Fibroblast of peridontal ligament (primary cell): ENCODE measurements at regions not wholly inside any gene's neighbourhood (a gene's known extent, or its start where the extent isn't known, plus 50 kb on each side); places are given as distances from the start of the nearest gene placed in this dataset.
"Not testable (repeated sequence)": the region's sequence is repeated elsewhere in the genome, so short reads cannot be mapped to it uniquely, and the experiment has no call there.

ENCODE experiments used
- DNase-seq: peaks from one replicate; pipeline ENCODE4 v3.0.0-alpha.2; 2010; ENCODE audit errors: extremely low read depth

DNA sequence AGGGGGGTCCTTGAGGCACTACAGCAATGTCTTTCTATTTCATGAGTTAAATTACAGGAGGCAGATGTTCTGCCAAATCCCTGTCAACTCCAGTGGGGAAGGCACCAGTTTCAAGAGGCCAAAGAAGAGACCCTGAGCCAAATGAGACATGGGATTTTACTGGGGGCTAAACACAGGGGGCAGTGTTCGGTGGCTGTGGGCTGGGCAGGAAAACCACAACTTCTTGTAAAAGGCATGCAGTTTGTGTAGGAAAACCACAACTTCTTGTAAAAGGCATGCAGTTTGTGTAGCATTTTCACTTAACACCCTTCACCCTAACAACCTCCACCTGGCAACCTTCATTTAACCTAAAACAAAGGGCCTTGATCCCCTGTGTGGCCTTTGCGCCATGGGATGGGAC is 61.0 kb downstream of the POLR2M start:
- DNase-seq: no peak

DNA sequence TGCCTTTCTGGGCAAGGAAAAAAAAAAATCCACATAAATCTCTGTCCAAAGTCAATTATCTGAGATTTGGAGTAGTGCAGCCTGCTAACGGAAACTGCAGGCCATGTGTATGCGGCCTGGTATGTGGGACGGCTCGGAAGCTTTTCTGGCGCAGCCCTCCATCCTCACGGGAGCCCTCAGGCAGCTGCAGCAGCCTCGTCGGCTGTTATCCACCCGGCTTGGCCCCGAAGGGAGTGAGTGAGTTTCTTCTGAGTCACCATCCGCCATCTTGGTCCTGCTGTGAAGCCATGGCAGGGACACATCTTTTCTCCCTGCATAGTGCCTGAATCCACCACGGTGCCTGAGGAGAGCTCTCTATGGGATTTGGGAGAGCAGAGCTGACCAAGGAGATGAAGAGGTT is 62.8 kb downstream of the POLR2M start:
- DNase-seq: peak; percentile 65

DNA sequence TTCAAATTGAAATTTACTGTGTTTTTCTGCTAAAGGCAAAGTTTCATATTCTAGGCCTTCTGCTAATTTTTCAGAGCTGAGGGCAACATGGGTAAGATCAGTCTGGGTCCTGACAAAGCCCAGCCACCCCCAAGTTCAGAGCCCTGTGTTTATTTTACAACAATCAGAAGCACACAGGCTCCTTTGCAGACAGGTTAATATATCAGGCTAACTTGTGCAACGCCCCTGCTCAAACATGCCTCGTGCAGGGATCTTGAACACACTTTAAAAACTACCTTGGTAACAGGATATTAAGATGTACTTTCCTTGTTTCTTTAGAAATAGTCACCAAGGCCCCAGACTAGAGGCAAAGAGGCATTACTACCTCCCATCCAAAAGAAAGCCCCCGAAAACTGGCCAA is 64.0 kb downstream of the POLR2M start:
- no peak for DNase-seq

DNA sequence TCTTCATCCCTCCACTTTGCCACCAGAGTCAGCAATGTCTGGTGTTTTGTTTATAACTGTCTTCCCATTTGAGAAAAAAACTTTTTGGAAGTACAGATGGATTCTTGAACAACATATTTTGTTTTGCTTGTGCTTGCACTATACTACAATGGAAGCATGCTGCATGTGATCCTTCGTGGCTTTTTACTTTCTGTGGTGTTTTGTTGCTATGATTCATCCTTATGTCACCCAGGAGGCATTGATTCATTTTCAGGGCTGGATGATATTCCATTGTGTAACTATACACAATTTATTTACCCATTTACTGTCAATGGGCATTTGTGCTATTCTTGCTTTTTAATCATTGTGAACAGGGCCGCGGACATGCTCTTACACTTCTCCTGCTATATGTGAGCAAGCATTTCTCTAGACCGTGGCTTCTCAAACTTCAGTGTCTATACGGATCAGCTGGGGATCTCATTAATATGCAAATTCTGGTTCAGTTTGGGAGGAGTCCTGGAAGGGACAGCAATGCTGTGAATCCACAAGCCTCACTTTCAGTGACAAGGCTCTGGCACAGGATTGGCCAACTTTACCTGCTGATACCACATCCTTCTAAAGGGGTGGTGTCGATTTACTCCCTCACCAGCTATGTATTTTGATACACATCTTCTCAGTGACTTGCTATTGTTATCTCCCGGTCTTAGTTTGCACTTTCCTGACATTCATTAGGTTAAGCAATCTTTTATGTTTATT is 65.9 kb downstream of the POLR2M start:
- DNase-seq: peak; percentile 15

DNA sequence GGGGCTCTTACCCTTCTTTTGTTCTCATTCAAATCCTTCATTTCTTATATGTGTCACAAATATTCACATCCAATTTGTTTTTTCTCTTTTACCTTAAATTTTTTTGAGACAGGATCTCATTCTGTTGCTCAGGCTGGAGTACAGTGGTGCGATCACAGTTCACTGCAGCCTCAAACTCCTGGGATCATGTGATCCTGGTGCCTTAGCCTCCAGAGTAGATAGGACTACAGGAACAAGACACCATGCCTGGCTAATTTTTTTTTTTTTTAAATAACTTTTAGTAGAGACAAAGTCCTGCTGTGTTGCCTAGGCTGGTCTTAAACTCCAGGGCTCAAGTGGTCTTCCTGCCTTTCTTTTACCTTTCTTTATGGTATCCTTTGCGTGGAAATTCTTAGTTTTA is 66.5 kb downstream of the POLR2M start:
- DNase-seq: no peak

DNA sequence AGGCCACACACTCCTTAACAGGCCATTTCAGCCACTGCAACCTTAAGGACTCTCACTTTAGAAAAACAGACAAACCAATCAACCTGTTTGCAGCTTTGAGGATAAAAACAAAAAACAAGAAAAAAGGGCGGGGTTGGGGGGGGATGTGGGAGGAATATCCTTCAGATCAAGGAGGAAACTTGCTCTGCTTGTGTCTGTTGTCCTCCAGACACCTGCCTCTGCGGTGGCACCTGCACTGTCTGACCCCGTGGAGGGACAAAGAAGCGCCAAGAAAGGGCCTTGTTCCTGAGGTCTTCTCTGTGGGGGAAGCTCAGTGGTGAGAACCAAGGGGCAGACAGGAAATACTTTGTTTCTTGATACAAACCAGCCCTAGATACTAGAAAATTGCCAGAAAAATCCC is 70.5 kb downstream of the POLR2M start:
- DNase-seq: no peak

DNA sequence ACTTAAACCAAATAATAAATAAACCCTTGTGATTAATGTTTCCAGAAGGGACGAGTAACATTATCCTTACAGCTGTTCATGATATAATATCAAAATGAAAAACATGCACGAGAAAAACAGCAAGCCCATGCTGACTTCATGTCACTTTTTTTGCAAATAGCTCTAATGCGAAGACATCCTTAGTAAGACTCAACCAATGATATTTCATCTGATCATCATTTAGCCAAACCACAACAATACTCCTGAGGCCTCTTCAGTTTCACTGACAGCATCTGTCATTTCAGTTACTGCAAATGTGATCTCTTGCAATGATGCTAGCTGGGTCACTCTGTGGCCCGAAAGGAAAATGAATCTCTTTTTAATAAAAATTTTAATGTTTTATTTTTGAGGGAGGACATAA is 74.0 kb downstream of the POLR2M start:
- DNase-seq: no peak

DNA sequence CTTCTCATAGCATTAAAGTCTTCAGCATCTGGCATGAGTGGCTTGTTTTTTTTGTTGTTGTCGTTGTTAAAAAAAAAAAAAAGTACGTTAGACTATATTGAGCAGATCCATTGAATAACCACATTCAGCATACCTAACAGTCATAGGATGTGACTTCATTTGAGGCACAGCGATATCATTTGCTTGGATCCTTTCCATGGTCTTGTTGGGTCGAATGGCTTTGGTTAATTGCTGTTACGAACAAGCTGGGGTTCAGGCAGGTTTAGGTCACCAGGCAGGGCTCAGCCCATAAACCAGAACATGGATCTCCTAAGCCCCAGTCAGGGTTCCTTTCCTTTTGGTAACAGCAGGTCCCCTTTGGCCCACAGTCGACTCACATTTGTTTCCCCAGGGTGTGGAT is 76.2 kb downstream of the POLR2M start:
- DNase-seq: no peak

DNA sequence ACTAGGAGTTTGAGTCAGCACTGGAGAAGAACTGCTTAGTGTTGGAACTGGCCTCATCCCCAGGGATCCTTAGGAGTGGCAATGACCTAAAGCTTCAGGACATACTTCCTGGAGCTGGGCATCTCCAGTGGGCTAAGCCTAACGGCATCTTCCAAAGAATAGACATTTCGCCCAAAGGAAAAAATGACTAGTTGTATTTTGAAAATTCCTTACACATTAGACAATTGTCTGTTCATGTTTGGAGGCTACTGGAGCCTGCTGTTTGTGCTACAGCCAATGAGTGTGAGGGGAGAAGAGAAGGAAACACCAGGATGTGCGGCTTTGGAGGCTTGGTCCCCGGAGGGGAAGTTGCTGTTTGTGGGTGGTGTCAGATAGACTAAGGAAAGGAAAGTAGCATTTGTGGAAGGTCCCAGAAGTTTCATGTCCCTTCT is 77.6 kb downstream of the POLR2M start:
- peak; percentile 52 for DNase-seq

DNA sequence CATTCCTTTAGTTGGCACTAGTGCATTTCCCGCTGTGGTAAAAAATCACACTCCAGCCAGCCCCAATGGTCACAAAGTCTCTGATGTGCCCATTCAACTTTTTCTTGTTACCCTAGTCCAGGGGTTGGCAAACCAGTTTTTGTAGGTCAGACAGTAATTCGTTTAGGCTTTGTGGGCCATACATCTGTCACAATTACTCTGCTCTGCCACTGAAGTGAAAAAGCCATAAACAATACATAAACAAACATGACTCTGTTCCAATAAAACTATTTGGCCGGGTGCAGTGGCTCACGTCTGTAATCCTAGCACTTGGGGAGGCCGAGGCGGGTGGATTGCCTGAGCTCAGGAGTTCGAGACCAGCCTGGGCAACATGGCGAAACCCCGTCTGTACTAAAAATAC is 78.5 kb downstream of the POLR2M start:
- DNase-seq: no peak

DNA sequence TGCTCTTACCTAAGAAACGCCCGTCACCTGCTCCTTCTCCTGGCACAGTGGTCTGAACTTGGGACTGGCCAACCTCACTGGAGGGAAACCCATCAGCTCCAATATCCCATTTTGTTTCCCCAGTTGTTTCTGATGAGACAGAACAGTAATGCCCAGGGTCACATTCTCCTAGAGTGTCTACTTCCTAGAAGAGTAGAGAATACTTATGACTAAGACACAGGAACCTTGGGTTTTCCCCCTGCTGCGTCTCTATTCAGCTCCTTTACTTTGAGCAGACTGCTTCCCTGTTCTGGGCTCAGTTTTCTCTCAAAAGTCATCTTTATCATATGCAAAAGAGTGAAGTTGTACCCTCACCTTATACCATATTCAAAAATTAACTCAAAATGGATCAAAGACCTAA is 79.4 kb downstream of the POLR2M start:
- no peak for DNase-seq

DNA sequence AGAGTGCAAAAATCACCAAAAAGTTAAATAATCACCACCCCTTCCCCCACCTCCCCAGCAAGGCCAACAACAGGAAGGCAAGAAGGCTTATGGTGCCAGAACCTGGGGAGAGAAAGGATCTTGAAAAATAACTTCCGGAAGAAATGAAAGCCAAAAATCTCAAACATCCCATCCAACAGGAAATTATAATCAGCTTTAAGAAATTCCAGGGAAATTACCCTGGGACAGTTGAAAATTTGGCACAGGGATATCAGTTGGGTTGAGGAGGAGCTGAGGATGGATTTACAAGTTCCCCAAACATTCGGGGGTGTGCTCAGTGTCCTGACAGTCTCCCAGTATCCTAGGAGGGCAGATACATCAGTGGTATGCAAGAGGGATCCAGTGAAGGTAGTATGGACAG is 82.7 kb downstream of the POLR2M start:
- DNase-seq: no peak

DNA sequence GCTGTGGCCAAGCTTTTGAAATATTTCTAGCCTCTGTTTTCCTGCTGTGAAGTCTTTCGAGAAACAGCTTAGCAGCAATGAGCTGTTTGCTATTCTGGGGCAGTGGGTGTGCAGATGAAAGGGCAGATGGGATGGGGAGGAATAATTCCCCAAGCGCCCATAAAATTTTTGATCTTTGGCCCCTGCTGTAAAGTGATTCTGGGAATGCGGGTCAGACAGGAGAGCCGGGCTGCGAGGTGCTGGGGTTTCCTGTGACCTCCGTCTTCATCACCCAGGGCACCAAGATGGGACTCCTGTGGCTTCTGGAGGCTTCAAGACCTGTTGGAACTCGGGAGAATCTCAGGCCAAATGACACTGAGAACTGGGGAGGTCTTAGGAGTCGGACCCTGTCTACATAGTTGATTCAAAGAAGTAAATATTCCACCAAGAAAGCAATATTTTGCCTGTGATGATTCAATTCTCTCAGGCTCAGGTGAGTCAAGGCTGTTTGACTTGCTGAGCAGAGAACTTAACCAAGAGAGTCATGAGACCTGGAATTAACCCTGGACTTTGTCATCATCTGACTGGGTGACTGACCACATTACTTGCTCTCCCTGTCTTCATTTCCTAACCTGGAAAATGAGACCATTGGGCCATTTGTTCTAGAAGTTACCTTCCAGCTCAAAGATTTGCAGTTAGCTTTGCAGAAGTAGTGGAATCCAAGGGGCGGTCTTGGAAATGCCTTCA is 86.4 kb downstream of the POLR2M start:
- DNase-seq: no peak

DNA sequence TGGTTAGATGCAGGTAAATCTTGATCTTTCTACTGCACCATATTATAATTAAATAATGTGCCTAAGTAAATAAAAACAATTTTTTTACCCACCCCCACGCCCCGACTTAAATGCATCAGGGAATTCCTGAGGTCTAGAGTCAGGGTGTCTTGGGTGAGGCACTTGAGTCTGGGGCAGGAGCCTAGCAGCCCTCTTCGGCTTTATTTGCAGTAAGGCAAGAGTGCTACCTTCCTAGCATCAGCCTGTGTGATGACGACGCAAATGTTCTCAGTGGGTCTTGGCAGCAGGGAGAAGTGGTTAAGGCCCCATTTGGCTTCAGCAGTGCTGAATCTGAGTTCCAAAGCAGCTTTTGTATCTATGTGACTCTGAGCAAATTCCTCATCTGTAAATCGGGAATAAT is 88.7 kb downstream of the POLR2M start:
- no peak for DNase-seq

DNA sequence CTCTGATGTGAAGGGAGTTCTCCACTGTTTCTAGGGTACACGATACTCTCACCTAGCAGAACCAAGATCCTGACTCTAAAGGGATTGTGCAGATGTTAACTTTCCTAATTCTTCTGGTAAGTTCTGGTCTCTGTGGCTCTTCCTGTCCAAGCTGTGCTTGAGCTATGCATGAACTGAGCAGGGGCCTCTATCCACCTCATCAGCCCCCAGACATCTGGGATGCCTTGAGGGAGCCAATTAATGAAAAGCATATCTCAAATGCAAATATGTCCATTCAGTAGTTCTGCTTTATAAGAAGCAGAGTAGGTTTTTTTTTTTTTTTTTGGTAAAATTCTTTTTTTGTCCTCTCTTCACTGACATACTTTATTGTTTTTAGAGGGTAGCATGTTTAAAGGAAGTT is 89.6 kb downstream of the POLR2M start:
- DNase-seq: no peak

DNA sequence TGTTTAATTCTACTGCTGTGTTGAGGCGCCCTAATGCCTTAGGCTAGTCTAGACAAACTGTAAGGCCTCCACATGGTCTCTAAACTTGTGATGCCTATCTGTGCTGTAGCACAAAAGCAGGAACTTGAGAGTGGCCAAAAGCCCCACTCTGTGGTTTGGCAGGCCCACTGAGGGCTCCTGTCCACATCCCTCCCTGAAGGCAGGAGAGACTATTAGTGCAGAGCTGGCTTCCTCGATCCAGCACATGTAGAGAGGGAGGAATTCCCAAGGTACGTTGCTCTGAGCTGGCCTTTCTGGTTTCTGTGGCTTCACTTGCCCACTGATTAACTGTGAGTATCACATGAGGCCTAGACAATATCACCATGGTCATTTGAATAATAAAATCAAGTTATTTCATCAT is 90.6 kb downstream of the POLR2M start:
- DNase-seq: no peak

DNA sequence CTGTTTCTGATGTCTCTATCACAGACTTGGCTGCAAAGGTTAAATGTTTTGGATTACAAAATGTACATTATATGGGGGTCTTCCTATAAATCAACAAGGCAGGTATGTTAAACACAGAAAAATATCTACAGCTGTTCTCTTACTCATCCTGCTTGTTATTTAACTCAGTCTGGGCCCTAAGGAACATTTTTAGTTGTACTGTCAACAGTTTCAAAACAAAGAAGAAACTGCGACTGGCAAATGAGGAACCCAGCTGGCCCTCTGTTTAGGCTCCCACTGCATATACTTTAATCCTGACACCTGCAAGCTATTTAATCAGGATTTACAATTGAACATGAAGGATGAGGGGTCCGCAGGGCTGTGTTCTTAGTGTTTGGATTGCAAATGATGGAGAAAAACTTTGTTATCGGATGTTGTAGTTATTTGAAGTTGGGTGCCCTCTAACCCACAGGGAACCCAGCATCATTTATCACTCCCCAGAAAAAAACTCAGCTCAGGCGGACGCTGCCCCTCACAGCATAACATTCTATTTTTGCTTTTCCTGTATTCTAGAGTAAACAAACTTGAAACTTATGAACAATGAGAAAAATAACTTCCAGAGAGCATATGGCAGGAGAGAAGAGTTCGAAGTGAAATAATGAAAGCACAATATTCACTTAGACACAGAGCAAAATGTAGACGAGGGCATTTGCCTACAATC is 91.2 kb downstream of the POLR2M start:
- no peak for DNase-seq

DNA sequence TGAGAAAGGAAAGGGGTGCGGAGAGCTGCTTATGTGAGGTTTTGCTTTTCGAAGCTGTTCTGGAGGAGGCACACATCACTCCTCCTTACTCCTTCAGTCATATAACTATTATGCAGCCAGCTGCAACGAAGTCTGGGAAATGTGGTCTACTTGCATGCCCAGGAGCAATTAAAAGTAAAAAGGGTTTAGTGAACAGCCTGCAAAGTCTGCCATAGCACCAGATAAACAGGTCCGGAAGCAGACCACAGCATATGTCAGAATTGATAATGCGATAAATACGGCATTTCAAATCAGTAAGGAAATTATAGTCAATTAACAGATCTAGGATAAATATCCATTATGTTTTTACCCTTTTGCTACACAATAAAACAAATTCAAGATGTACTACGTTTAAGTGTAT is 99.5 kb downstream of the POLR2M start:
- DNase-seq: no peak

DNA sequence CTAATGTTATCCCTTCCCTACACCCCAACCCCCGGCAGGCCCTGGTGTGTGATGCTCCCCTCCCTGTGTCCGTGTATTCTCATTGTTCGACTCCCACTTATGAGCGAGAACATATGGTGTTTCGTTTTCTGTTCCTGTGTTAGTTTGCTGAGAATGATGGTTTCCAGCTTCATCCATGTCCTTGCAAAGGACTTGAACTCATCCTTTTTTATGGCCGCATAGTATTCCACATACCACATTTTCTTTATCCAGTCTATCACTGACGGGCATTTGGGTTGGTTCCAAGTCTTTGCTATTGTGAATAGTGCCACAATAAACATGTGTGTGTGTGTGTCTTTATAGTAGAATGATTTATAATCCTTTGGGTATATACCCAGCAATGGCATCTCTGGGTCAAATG is 102.8 kb downstream of the POLR2M start:
- not testable (repeated sequence) for DNase-seq

DNA sequence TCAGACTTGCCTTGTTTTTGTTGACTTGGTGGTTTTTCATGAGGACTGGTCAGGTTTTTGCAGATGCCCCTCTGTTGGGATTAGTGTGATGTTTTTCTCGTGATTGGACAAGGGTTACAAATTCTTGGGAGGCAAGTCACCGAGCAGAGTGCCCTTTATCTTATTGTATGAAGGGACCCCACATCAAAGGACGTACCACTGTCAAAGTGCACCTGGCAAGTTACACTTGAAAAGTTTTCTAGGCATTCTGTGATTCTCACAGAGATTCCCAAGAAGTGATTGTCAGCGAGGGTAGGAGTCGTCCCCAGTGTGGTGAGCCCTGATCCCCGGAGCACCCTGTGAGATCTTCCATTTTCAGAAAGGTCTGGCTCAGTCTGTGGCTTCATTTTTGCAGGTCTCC is 110.1 kb downstream of the POLR2M start:
- DNase-seq: no peak

DNA sequence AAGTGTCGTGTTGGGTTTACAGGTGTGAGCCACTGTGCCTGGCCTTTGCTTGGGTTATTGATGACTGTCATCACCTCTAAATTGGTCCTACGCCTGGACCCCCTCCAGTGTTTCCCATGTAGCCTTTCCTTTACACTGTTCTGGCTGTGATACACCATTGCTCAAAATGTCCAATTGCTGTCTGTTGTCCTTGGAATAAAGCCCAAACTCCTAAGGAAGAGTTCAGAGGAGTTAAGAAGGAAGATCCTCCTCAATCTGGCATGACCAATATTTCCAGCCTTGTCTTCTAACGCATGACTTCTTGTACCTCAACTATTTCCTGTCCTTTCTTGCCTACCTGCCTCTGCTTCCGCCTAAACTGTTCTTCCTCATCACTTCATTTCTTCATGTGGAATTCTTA is 113.1 kb downstream of the POLR2M start:
- no peak for DNase-seq

DNA sequence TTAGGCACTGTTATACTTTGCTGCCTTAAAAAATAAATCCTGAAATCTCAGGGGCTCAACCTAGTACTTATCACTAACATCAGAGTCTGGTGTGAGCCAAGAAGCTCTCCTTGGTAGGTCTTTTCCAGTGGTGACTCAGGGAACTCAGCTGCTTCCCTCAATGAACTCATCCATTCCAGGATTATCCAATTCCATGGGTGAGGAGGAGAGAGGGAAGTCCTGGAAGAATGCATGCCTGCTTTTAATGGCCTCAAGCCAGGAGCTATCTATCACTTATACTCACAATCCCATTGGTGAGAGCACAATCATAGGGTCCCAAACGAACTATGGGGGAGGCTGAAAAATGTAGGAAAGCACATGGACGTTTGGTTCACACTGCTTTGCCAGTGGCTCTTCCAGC is 113.6 kb downstream of the POLR2M start:
- no peak for DNase-seq

DNA sequence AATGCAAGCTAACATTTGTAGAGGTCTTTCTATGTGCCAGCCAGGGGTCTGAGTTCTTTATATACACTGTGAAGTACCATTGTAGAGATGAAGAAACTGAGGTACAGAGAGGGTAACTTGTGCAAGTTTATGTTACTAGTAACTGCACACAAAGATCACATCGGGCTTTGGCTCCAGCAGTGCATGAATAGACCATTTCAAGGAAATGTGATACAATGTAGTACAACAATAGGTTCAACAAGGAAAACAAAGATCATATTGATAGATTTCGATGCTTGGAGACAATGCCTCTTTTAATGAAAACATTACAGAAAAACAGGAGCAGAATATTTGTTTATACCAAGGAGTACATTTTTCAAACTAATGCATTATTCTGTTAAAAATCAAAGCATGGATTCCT is 115.3 kb downstream of the POLR2M start:
- no peak for DNase-seq
